WTC11 (cell line): ENCODE measurements at regions not wholly inside any gene's neighbourhood (a gene's known extent, or its start where the extent isn't known, plus 50 kb on each side); places are given as distances from the start of the nearest gene placed in this dataset.

Experiments used
- ARID4B ChIP-seq: sonication (generic); formaldehyde crosslinking; IDR thresholded peaks from 2 replicates; pipeline ENCODE4 v1.8.0; 2023; ENCODE audit warnings: missing genetic modification reagents, mild to moderate bottlenecking, borderline replicate concordance
- ATF1 ChIP-seq: sonication (generic); formaldehyde crosslinking; IDR thresholded peaks from 2 replicates; pipeline ENCODE4 v1.8.1; 2023; ENCODE audit warnings: mild to moderate bottlenecking, moderate library complexity, missing genetic modification reagents
- CTCF ChIP-seq: fragments of 200-600 bp; IDR thresholded peaks from 2 replicates; pipeline ENCODE4 v1.8.0; 2022; ENCODE audit warnings: antibody characterized with exemption
- ESRRA ChIP-seq: sonication (generic); formaldehyde crosslinking; IDR thresholded peaks from 2 replicates; pipeline ENCODE4 v1.8.1; 2022; ENCODE audit warnings: mild to moderate bottlenecking, missing genetic modification reagents, borderline replicate concordance
- FOXK1 ChIP-seq: sonication (generic); formaldehyde crosslinking; IDR thresholded peaks from 2 replicates; pipeline ENCODE4 v1.8.0; 2022; ENCODE audit warnings: mild to moderate bottlenecking, moderate library complexity, missing genetic modification reagents
- MLX ChIP-seq: sonication (generic); formaldehyde crosslinking; IDR thresholded peaks from 2 replicates; pipeline ENCODE4 v1.8.1; 2023; ENCODE audit warnings: mild to moderate bottlenecking, missing genetic modification reagents, moderate library complexity
- NFYB ChIP-seq: sonication (generic); formaldehyde crosslinking; conservative IDR thresholded peaks from 2 replicates; pipeline ENCODE4 v1.8.0; 2022; ENCODE audit warnings: low read depth, missing genetic modification reagents
- NR2C2 ChIP-seq: sonication (generic); formaldehyde crosslinking; IDR thresholded peaks from 2 replicates; pipeline ENCODE4 v1.8.0; 2022; ENCODE audit warnings: mild to moderate bottlenecking, missing genetic modification reagents
- SP1 ChIP-seq: sonication (generic); formaldehyde crosslinking; conservative IDR thresholded peaks from 2 replicates; pipeline ENCODE4 v1.8.1; 2022; ENCODE audit warnings: missing genetic modification reagents
- USF2 ChIP-seq: sonication (generic); formaldehyde crosslinking; IDR thresholded peaks from 2 replicates; pipeline ENCODE4 v1.8.1; 2023; ENCODE audit warnings: mild to moderate bottlenecking, missing genetic modification reagents, moderate library complexity
- ZBTB43 ChIP-seq: sonication (generic); formaldehyde crosslinking; IDR thresholded peaks from 2 replicates; pipeline ENCODE4 v1.8.1; 2023; ENCODE audit warnings: mild to moderate bottlenecking, missing genetic modification reagents
- ZNF138 ChIP-seq: sonication (generic); formaldehyde crosslinking; conservative IDR thresholded peaks from 2 replicates; pipeline ENCODE4 v1.8.1; 2022; ENCODE audit warnings: mild to moderate bottlenecking, moderate library complexity, missing genetic modification reagents

GRCh38 chr1:227396539-227397353 is 78.5 kb upstream of the CDC42BPA start:
- no peak for TF ChIP-seq ATF1
- no peak for TF ChIP-seq ZNF138 (CRISPR knock-in tag)
- no peak for TF ChIP-seq CTCF
- TF ChIP-seq NR2C2 (CRISPR knock-in tag) = no peak
- TF ChIP-seq ZBTB43 (CRISPR knock-in tag) = no peak
- no peak for TF ChIP-seq ARID4B
- TF ChIP-seq USF2 = no peak
- TF ChIP-seq ESRRA (CRISPR knock-in tag) = no peak
- no peak for TF ChIP-seq SP1 (CRISPR knock-in tag)
- no peak for TF ChIP-seq NFYB (CRISPR knock-in tag)
- no peak for TF ChIP-seq FOXK1 (CRISPR knock-in tag)
- TF ChIP-seq MLX = no peak
